ENCODE measurements at regions not wholly inside any gene's neighbourhood (a gene's known extent, or its start where the extent isn't known, plus 50 kb on each side); places are given as distances from the start of the nearest gene placed in this dataset.

DNA sequence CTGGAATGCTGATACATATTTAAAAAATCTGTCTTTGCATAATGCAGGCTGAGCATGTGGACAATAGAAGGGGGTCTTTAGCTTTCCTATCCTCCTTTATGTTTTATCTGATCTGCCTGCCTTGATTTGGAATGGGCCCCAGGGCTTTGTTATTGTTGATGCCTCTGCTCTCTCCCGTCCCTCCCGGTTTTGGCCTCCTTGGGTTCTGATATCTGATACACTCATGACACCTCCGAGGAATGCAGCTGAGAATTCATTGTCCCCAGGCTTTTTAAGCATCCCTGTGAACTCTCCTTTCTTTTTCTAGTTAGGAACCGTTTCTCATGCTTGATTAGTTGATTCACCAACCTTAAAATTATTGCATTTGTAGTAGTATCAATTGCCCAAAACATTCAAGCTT, 185.5 kb upstream of the RALGAPA2 start:
- Histone ChIP-seq H3K4me3 (no peak overlapping the region), H3K9me3 (peaks cover 0 to 5% of the 10 kb centered on the region in 2 donors), H3K36me3 (no peaks in the 10 kb centered on the region), H3K27me3 (no peaks in the 10 kb centered on the region), H3K27ac (no peak overlapping the region), H3K4me1 (no peaks in the 10 kb centered on the region)
- no peak for DNase-seq (ENCODE audit: low spot score in 2 of 2)
- intact Hi-C loops (cut with DNase I; ENCODE audit: low total_unique reads), result no loop called here
- TF ChIP-seq POLR2A (IDR thresholded peaks at IDR 0.05) (no peak), POLR2AphosphoS5 (IDR thresholded peaks at IDR 0.05) (no peak)
- TF ChIP-seq, protein P1, sequence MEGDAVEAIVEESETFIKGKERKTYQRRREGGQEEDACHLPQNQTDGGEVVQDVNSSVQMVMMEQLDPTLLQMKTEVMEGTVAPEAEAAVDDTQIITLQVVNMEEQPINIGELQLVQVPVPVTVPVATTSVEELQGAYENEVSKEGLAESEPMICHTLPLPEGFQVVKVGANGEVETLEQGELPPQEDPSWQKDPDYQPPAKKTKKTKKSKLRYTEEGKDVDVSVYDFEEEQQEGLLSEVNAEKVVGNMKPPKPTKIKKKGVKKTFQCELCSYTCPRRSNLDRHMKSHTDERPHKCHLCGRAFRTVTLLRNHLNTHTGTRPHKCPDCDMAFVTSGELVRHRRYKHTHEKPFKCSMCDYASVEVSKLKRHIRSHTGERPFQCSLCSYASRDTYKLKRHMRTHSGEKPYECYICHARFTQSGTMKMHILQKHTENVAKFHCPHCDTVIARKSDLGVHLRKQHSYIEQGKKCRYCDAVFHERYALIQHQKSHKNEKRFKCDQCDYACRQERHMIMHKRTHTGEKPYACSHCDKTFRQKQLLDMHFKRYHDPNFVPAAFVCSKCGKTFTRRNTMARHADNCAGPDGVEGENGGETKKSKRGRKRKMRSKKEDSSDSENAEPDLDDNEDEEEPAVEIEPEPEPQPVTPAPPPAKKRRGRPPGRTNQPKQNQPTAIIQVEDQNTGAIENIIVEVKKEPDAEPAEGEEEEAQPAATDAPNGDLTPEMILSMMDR (IDR thresholded peaks at IDR 0.05), result no peak

DNA sequence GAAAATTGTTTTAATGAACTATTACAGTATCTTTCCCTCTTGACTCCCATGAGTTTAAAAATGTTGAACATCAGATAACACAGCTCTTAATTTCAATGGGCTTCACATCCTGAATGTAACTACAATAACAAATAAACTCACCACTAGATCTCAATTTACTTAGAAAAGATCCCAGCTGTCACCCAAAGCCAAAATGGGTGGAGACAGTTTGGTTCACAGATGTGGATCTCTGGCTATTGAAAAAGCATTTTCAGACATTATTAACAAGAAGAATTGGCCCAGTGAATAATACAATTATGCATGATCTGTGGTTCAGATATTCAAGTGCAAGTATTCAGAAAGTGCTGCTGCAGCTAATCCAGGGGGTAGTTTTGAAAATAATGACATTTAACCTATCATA, 184.7 kb upstream of the RALGAPA2 start:
- TF ChIP-seq, protein P1 (IDR thresholded peaks at IDR 0.05), result no peak
- TF ChIP-seq POLR2AphosphoS5 (IDR thresholded peaks at IDR 0.05) (no peak), POLR2A (IDR thresholded peaks at IDR 0.05) (no peak)
- Histone ChIP-seq H3K27me3 (no peaks in the 10 kb centered on the region), H3K4me3 (no peak overlapping the region), H3K36me3 (no peaks in the 10 kb centered on the region), H3K9me3 (peaks cover 0 to 5% of the 10 kb centered on the region in 2 donors), H3K27ac (no peak overlapping the region), H3K4me1 (no peaks in the 10 kb centered on the region)
- DNase-seq (ENCODE audit: low spot score in 2 of 2), result no peak
- intact Hi-C loops (cut with DNase I; ENCODE audit: low total_unique reads), result no loop called here

DNA sequence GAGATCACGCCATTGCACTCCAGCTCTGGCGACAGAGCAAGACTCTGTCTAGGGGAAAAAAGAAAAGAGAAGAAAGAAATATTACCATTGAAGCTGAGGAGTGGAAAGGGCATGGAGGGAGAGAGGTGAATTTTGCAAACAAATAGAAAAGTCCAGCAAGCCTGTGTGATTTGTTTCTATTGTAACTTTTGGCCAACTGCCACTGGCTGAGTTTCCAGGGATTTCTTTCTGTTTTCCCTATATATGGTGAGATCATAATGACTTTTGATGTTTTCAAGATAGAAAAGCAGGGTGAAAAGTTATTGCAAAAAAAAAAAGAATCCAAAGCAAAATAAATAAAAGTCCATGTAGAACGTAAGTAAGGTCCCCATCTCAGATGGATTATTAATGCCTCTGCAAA, 184.2 kb upstream of the RALGAPA2 start:
- intact Hi-C loops (cut with DNase I; ENCODE audit: low total_unique reads), result no loop called here
- peaks cover 0 to 4% of the 10 kb centered on the region in 2 donors for H3K9me3 ChIP-seq
- TF ChIP-seq POLR2AphosphoS5 (IDR thresholded peaks at IDR 0.05), result no peak
- no peak for TF ChIP-seq POLR2A (IDR thresholded peaks at IDR 0.05)
- TF ChIP-seq, protein P1 (IDR thresholded peaks at IDR 0.05), result no peak
- no peak overlapping the region for H3K4me3 ChIP-seq
- H3K27me3 ChIP-seq, result no peaks in the 10 kb centered on the region
- H3K4me1 ChIP-seq, result no peaks in the 10 kb centered on the region
- H3K27ac ChIP-seq, result no peak overlapping the region
- H3K36me3 ChIP-seq, result no peaks in the 10 kb centered on the region
- DNase-seq (ENCODE audit: low spot score in 2 of 2), result no peak

DNA sequence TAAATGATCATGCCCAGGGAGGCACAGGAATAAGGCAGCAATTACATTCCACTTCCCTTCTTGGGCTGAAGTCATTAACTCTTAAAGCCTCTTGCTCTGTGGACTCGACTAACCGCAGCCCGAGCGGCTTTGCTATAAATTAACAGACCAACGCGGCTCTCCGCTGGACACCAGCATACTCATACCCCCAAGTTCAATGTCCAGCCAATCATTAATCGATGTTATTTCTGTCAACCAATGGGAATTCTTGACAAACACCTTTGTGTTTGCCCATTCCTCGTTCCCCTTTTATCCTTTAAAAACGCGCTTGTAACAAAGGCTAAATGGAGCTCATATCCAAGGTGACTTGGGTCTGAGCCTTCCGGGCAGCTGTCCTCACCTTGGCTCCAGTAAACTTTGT, 183.1 kb upstream of the RALGAPA2 start:
- Histone ChIP-seq H3K4me3 (no peak overlapping the region), H3K27ac (no peak overlapping the region), H3K36me3 (no peaks in the 10 kb centered on the region), H3K4me1 (no peaks in the 10 kb centered on the region), H3K27me3 (peaks cover 0 to 3% of the 10 kb centered on the region in 2 donors), H3K9me3 (no peaks in the 10 kb centered on the region)
- intact Hi-C loops (cut with DNase I; ENCODE audit: low total_unique reads), result no loop called here
- no peak for DNase-seq (ENCODE audit: low spot score in 2 of 2)
- TF ChIP-seq POLR2AphosphoS5 (IDR thresholded peaks at IDR 0.05), result no peak
- TF ChIP-seq POLR2A (IDR thresholded peaks at IDR 0.05), result no peak
- TF ChIP-seq, protein P1 (IDR thresholded peaks at IDR 0.05), result no peak

DNA sequence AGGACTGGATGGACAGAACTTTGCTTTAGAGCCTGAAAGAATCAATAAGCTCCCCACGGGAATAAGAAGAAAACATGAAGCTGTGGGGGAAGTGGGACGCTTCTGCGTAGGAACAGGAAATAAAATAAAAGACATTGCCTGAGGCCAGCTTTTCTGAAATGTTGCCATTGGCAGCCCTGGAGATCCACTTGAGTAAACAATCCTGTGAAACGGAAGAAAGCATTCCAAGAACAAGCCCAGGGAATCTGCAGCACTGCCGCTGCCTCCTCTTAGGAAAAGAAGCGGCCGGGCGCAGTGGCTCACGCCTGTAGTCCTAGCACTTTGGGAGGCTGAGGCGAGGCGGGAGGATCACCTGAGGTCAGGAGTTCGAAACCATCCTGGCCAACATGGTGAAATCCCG, 182.3 kb upstream of the RALGAPA2 start:
- Histone ChIP-seq H3K4me1 (no peaks in the 10 kb centered on the region), H3K27ac (no peak overlapping the region), H3K27me3 (peaks cover 0 to 3% of the 10 kb centered on the region in 2 donors), H3K9me3 (no peaks in the 10 kb centered on the region), H3K4me3 (no peak overlapping the region), H3K36me3 (no peaks in the 10 kb centered on the region)
- TF ChIP-seq POLR2AphosphoS5 (IDR thresholded peaks at IDR 0.05) (no peak), POLR2A (IDR thresholded peaks at IDR 0.05) (no peak)
- TF ChIP-seq, protein P1 (IDR thresholded peaks at IDR 0.05), result no peak
- no peak for DNase-seq (ENCODE audit: low spot score in 2 of 2)
- intact Hi-C loops (cut with DNase I; ENCODE audit: low total_unique reads), result no loop called here

Measured in breast epithelium (tissue), 4 donors.